ENCODE measurements at regions not wholly inside any gene's neighbourhood (a gene's known extent, or its start where the extent isn't known, plus 50 kb on each side); places are given as distances from the start of the nearest gene placed in this dataset.

DNA sequence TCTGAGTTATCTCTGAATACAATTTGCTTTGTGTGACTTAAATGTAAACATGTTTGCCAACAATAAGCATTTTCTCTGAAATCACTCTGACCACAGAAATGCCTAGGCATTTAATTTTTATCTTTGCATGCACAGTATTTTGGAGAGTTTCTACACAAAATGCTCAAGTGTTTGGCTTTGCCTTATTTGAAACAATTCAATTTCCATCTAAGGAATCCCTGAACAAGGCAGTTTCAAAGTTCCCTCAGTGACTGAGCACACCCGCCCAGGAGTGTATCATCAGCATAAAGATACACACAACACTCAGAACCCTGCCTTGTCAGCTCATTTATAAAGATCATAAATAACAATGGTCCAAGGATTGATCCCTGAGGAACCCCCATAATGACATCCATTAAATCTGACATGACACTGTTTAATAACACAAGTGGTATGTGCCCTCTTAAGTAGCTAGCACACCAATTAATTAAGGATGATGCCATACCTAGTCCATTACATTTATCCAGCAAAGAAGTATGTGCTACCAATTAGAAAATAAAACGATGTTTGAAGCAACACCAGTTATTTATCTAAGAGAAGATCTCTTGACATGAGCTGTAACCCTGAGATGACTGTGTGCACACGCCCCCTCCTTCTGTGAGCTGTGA, 585.8 kb downstream of the ADGRL2 start:
- Histone ChIP-seq H3K27ac (no peak overlapping the region), H3K4me3 (no peak overlapping the region), H3K4me1 (no peaks in the 10 kb centered on the region), H3K9me3 (no peaks in the 10 kb centered on the region), H3K27me3 (no peaks in the 10 kb centered on the region), H3K36me3 (no peaks in the 10 kb centered on the region)
- no peak for TF ChIP-seq EP300 (IDR thresholded peaks at IDR 0.05)
- no peak for TF ChIP-seq CTCF (IDR thresholded peaks at IDR 0.05)
- TF ChIP-seq POLR2A (IDR thresholded peaks at IDR 0.05) = no peak
- no peak for TF ChIP-seq POLR2AphosphoS5 (IDR thresholded peaks at IDR 0.05)
- ATAC-seq = no peak
- 67 to 83% methylated on average over 2 to 3 of the region's 3 CpGs for WGBS, 2 donors (ENCODE audit: low coverage in 1 of 2)

DNA sequence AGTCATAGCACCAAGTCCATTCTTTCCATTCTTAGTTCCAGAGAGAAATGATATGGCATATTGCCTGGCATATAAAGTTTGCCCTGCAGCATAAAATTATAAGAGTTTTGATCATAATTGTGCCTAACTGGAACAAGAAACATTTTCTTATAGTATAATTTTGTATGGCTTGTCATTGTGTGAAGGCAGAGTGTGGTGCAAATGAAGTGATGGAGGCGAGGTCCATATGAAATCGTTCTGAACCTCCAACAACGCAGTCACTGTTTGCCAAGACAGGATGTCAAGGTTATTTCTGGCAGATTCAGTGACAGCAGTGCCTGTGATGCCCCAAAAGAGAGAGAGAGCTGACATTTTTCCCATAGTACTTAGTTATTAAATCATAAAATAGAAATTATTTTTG, 584.0 kb downstream of the ADGRL2 start:
- no peak for TF ChIP-seq CTCF (IDR thresholded peaks at IDR 0.05)
- no peak for TF ChIP-seq EP300 (IDR thresholded peaks at IDR 0.05)
- TF ChIP-seq POLR2AphosphoS5 (IDR thresholded peaks at IDR 0.05) = no peak
- TF ChIP-seq POLR2A (IDR thresholded peaks at IDR 0.05) = no peak
- Histone ChIP-seq H3K9me3 (no peaks in the 10 kb centered on the region), H3K27ac (no peak overlapping the region), H3K4me1 (no peaks in the 10 kb centered on the region), H3K36me3 (no peaks in the 10 kb centered on the region), H3K27me3 (no peaks in the 10 kb centered on the region), H3K4me3 (no peak overlapping the region)
- WGBS, 2 donors (ENCODE audit: low coverage in 1 of 2) = 52 to 66% methylated on average over 3 of the region's 3 CpGs
- ATAC-seq = no peak

- no peak overlapping the region for H3K4me3 ChIP-seq
- H3K27me3 ChIP-seq = no peaks in the 10 kb centered on the region
- H3K27ac ChIP-seq = no peak overlapping the region
- 88 to 93% methylated on average over 4 to 5 of the region's 5 CpGs for WGBS, 2 donors (ENCODE audit: low coverage in 1 of 2)
- peaks cover 0 to under 1% (median 0%) of the 10 kb centered on the region in 3 donors for H3K4me1 ChIP-seq
- H3K36me3 ChIP-seq = no peaks in the 10 kb centered on the region
- TF ChIP-seq POLR2A (IDR thresholded peaks at IDR 0.05) (no peak), EP300 (IDR thresholded peaks at IDR 0.05) (no peak), POLR2AphosphoS5 (IDR thresholded peaks at IDR 0.05) (no peak)
- ATAC-seq = no peak
- no peaks in the 10 kb centered on the region for H3K9me3 ChIP-seq
These were observed 576.6 kb downstream of the ADGRL2 start for GRCh38 chr1:82377201-82377884.

DNA sequence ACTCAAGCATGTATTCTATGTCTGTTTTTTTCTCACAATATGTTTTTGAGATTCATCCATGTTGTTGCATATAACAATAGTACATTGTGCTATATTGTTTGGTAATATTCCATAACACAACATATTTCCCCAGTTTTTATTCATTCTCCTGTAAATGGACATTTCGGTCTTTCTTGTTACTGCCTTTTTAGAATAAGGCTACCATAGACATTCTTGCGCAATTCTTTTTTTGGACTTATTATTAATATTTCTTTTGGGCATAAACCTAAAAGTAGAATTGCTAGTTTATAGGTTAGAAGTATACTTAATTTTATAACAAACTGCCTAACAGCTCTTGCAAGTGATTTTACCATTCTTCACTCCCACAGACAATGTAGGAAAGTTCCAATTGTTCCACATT, 573.0 kb downstream of the ADGRL2 start:
- no peaks in the 10 kb centered on the region for H3K36me3 ChIP-seq
- no peak for TF ChIP-seq CTCF (IDR thresholded peaks at IDR 0.05)
- TF ChIP-seq POLR2AphosphoS5 (IDR thresholded peaks at IDR 0.05) = no peak
- TF ChIP-seq POLR2A (IDR thresholded peaks at IDR 0.05) = no peak
- TF ChIP-seq EP300 (IDR thresholded peaks at IDR 0.05) = no peak
- no peak for ATAC-seq
- WGBS, 2 donors (ENCODE audit: low coverage in 1 of 2) = 95 to 100% methylated on average over 2 of the region's 2 CpGs
- no peaks in the 10 kb centered on the region for H3K9me3 ChIP-seq
- no peak overlapping the region for H3K27ac ChIP-seq
- H3K4me3 ChIP-seq = no peak overlapping the region
- no peaks in the 10 kb centered on the region for H3K27me3 ChIP-seq
- H3K4me1 ChIP-seq = peaks cover 0 to 8% (median 0%) of the 10 kb centered on the region in 3 donors

- TF ChIP-seq POLR2AphosphoS5 (IDR thresholded peaks at IDR 0.05) (no peak), CTCF (IDR thresholded peaks at IDR 0.05) (no peak), EP300 (IDR thresholded peaks at IDR 0.05) (no peak), POLR2A (IDR thresholded peaks at IDR 0.05) (no peak)
- Histone ChIP-seq H3K27ac (no peak overlapping the region), H3K27me3 (no peaks in the 10 kb centered on the region), H3K4me3 (no peak overlapping the region), H3K36me3 (no peaks in the 10 kb centered on the region), H3K4me1 (peaks cover 0 to 8% (median 0%) of the 10 kb centered on the region in 3 donors), H3K9me3 (no peaks in the 10 kb centered on the region)
- ATAC-seq = no peak
- WGBS, 2 donors (ENCODE audit: low coverage in 1 of 2) = 15 to 19% methylated on average over 3 of the region's 3 CpGs
These were observed 571.2 kb downstream of the ADGRL2 start for GRCh38 chr1:82371844-82372498.
